ENCODE measurements at regions not wholly inside any gene's neighbourhood (a gene's known extent, or its start where the extent isn't known, plus 50 kb on each side); places are given as distances from the start of the nearest gene placed in this dataset.

DNA sequence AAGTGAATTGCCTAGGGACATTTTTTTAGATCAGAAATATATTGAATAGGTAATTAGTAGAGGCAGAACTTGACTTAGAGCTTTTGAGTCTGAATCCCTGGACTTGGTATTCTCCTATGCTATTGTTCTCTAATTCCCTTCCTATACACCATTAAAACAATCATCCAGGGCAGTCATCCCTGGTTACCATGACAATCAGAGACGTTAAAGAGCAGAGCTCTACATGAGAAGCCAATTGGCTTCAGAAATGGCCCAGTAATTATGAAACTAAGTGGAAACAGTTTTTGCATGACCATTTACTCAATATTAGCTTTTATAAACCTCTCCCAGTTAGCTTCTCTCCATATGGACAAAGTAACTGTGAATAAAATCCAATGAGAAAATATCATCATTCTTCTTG lies 182.1 kb upstream of the TP63 start:
- no peak for DNase-seq
- CTCF ChIA-PET (ENCODE audit: partially characterized antibody), result no interaction called here
- H3K27ac Mint-ChIP-seq, result no peak overlapping the region

DNA sequence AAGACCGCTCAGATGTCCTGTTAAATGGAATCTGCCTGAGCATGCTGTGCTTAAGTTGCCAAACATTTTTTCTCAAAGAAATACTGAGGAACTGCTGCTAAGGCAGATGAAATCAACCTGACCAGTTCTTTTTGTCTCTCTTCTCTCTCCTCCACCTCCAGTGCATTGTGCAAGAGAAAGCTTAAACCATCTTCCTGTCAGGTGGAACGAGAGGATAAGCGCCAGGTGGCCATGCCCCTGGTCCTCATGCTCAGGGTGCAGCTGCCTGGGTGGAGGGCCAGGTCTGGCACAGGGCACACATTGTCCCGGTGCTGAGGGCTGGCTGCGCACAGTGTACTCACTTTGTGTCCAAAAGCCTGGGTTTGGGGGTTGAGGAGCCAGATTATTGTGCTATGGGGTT lies 176.2 kb upstream of the TP63 start:
- intact Hi-C loops (cut with micrococcal nuclease), result no loop called here
- CTCF ChIA-PET (ENCODE audit: partially characterized antibody), result no interaction called here
- Histone ChIP-seq H3K27ac (ENCODE audit: low read depth, low read length) (no peak overlapping the region), H3K9me3 (ENCODE audit: control insufficient read depth in 1 of 2, low read length in 2 of 2) (no peaks in the 10 kb centered on the region), H3K36me3 (ENCODE audit: insufficient read depth, low read length) (no peaks in the 10 kb centered on the region), H3K4me1 (ENCODE audit: insufficient read depth, low read length) (no peaks in the 10 kb centered on the region), H3K4me3 (ENCODE audit: low read length in 2 of 2) (no peak overlapping the region), H3K27me3 (ENCODE audit: insufficient read depth, low read length) (no peaks in the 10 kb centered on the region)
- H3K4me1 Mint-ChIP-seq, result peaks cover 0 to 4% (median 0%) of the 10 kb centered on the region in 4 donors
- H3K9me3 Mint-ChIP-seq, result peaks cover 0 to 12% (median 0%) of the 10 kb centered on the region in 8 donors
- DNase-seq, result no peak
- no peak overlapping the region for H3K4me3 Mint-ChIP-seq
- POLR2A ChIA-PET (ENCODE audit: partially characterized antibody), result no interaction called here
- no peaks in the 10 kb centered on the region for H3K36me3 Mint-ChIP-seq
- no peaks in the 10 kb centered on the region for H3K27me3 Mint-ChIP-seq
- no peak overlapping the region for H3K27ac Mint-ChIP-seq

More for the DNA sequence above, 182.1 kb upstream of the TP63 start:
- H3K36me3 Mint-ChIP-seq, result no peaks in the 10 kb centered on the region
- POLR2A ChIA-PET (ENCODE audit: partially characterized antibody), result no interaction called here
- H3K4me1 ChIP-seq (ENCODE audit: insufficient read depth, low read length), result no peaks in the 10 kb centered on the region
- H3K4me3 Mint-ChIP-seq, result no peak overlapping the region
- H3K4me1 Mint-ChIP-seq, result peaks cover 0 to 4% (median 0%) of the 10 kb centered on the region in 4 donors
- peaks cover 0 to 5% (median under 1%) of the 10 kb centered on the region in 8 donors for H3K9me3 Mint-ChIP-seq
- H3K9me3 ChIP-seq (ENCODE audit: control insufficient read depth in 1 of 2, low read length in 2 of 2), result no peaks in the 10 kb centered on the region
- no peaks in the 10 kb centered on the region for H3K36me3 ChIP-seq (ENCODE audit: insufficient read depth, low read length)
- intact Hi-C loops (cut with micrococcal nuclease), result no loop called here
- H3K27ac ChIP-seq (ENCODE audit: low read depth, low read length), result no peak overlapping the region
- H3K27me3 ChIP-seq (ENCODE audit: insufficient read depth, low read length), result no peaks in the 10 kb centered on the region
- no peaks in the 10 kb centered on the region for H3K27me3 Mint-ChIP-seq
- H3K4me3 ChIP-seq (ENCODE audit: low read length in 2 of 2), result no peak overlapping the region

DNA sequence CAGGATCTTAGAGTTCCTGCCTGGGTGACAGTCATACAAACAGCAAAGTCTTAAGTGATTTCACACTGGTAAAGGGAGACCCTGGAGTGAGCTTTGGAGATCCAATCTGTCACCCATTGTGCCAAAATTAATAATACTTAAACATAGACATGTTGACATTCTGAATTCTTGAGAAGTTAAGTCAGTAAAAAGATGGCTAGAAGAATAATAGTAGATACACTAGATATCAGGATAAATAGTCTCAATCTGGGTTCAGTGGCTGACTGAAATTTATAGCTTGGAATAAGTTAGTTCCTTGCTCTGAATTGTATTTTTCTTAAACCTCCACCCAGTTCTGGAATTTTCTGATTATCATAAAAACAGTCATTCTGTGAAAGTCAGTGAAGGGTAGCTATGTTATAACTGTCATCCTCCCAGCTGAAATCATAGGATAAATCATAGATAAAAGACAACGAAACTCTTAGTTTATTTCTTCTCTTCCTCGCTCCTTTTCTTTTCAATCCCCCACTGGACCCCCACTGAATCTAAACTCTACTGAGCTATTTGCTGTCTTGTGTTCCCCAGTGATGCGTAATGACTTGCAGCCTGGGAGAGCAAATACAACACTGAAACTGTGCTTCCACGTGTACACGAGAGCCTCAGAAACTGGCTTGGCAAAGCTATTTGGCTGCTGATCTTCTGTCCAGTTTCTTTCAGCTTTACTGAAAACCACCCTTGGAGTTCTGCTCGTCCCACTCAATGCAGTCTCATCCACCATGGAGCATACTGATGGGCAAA lies 175.4 kb upstream of the TP63 start:
- H3K4me3 ChIP-seq (ENCODE audit: low read length in 2 of 2), result no peak overlapping the region
- Mint-ChIP-seq H3K36me3 (no peaks in the 10 kb centered on the region), H3K9me3 (peaks cover 0 to 12% (median 0%) of the 10 kb centered on the region in 8 donors), H3K4me3 (no peak overlapping the region), H3K27ac (no peak overlapping the region), H3K4me1 (peaks cover 0 to 4% (median 0%) of the 10 kb centered on the region in 4 donors), H3K27me3 (no peaks in the 10 kb centered on the region)
- CTCF ChIA-PET (ENCODE audit: partially characterized antibody), result no interaction called here
- DNase-seq, result no peak
- POLR2A ChIA-PET (ENCODE audit: partially characterized antibody), result no interaction called here
- H3K36me3 ChIP-seq (ENCODE audit: insufficient read depth, low read length), result no peaks in the 10 kb centered on the region
- H3K9me3 ChIP-seq (ENCODE audit: control insufficient read depth in 1 of 2, low read length in 2 of 2), result no peaks in the 10 kb centered on the region
- no peak overlapping the region for H3K27ac ChIP-seq (ENCODE audit: low read depth, low read length)
- no peaks in the 10 kb centered on the region for H3K4me1 ChIP-seq (ENCODE audit: insufficient read depth, low read length)
- no peaks in the 10 kb centered on the region for H3K27me3 ChIP-seq (ENCODE audit: insufficient read depth, low read length)
- intact Hi-C loops (cut with micrococcal nuclease), result no loop called here

DNA sequence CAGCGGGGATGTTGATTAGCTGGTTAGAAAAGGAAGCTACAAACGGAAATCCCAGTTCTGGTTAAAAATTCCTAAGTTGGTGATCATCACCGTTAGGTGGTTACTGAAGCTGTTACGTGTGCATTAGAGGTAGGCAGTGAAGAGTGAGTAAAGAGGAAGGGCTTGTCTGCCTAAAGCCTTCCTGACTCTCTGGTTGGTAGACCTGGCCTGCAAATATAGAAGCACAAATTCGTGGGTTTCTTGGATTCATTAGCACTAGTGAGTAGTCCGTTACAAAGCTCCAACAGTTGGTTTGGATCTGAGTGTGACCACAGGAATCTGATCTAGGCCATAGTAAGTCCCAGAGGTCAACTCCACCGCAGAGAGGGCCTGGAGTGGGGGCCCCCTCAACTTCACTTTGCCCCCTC lies 174.0 kb upstream of the TP63 start:
- Histone ChIP-seq H3K27me3 (ENCODE audit: insufficient read depth, low read length) (no peaks in the 10 kb centered on the region), H3K9me3 (ENCODE audit: control insufficient read depth in 1 of 2, low read length in 2 of 2) (no peaks in the 10 kb centered on the region), H3K27ac (ENCODE audit: low read depth, low read length) (no peak overlapping the region), H3K36me3 (ENCODE audit: insufficient read depth, low read length) (no peaks in the 10 kb centered on the region), H3K4me3 (ENCODE audit: low read length in 2 of 2) (no peak overlapping the region), H3K4me1 (ENCODE audit: insufficient read depth, low read length) (no peaks in the 10 kb centered on the region)
- Mint-ChIP-seq H3K4me1 (peaks cover 0 to 4% (median 0%) of the 10 kb centered on the region in 4 donors), H3K27me3 (no peaks in the 10 kb centered on the region), H3K9me3 (peaks cover 0 to 12% (median 0%) of the 10 kb centered on the region in 8 donors), H3K36me3 (no peaks in the 10 kb centered on the region), H3K4me3 (no peak overlapping the region), H3K27ac (no peak overlapping the region)
- intact Hi-C loops (cut with micrococcal nuclease), result no loop called here
- ChIA-PET CTCF (ENCODE audit: partially characterized antibody) (interaction anchor here (0.6 kb wide), 1 partner anchor 503 kb away, joined by 4 read pairs; no protein-coding TSS in a partner anchor), POLR2A (ENCODE audit: partially characterized antibody) (no interaction called here)
- no peak for DNase-seq

DNA sequence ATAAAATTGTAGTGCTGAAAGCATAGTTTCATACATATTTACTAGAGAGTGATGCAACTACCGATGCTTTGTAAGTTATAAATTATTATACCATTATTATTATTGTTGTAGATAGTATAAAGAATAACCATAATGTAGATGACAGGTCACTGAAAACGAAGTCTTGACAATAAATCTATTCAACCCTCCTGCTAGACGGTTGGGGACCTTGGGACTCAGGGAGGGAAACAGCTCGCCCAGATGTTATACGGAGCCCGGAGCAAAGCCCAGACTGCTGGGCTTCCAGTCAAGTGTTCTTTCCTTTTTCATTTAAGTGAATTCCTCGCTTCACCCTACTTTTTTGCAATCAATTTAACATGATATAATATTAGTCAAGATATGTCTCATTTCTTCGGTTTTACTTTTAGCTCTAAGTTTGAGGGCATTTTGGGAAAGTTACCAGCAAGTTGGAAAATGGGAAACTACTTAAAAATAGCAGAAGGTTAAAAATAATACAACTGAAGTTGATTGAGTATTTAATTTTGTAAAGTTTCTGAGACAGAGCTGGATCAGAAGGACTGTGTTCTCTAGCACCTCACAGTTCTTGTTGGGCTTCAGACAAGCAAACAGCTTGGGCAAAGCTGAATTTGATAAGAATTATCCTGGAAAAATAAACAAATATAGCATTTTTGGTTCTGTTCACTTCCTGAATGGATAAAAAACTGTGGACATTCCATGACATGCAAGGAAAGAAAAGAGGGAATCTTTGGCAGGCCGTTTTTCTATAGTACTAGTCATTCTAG lies 173.4 kb upstream of the TP63 start:
- no peaks in the 10 kb centered on the region for H3K36me3 ChIP-seq (ENCODE audit: insufficient read depth, low read length)
- Mint-ChIP-seq H3K36me3 (no peaks in the 10 kb centered on the region), H3K4me3 (no peak overlapping the region), H3K27ac (no peak overlapping the region), H3K9me3 (peaks cover 0 to 12% (median 0%) of the 10 kb centered on the region in 8 donors), H3K4me1 (peaks cover 0 to 4% (median 0%) of the 10 kb centered on the region in 4 donors), H3K27me3 (no peaks in the 10 kb centered on the region)
- H3K9me3 ChIP-seq (ENCODE audit: control insufficient read depth in 1 of 2, low read length in 2 of 2), result no peaks in the 10 kb centered on the region
- no peak for DNase-seq
- intact Hi-C loops (cut with micrococcal nuclease), result no loop called here
- POLR2A ChIA-PET (ENCODE audit: partially characterized antibody), result no interaction called here
- H3K27ac ChIP-seq (ENCODE audit: low read depth, low read length), result no peak overlapping the region
- H3K4me1 ChIP-seq (ENCODE audit: insufficient read depth, low read length), result no peaks in the 10 kb centered on the region
- H3K4me3 ChIP-seq (ENCODE audit: low read length in 2 of 2), result no peak overlapping the region
- CTCF ChIA-PET (ENCODE audit: partially characterized antibody), result interaction anchor here (0.6 kb wide), 1 partner anchor 504 kb away, joined by 4 read pairs; no protein-coding TSS in a partner anchor
- H3K27me3 ChIP-seq (ENCODE audit: insufficient read depth, low read length), result no peaks in the 10 kb centered on the region

DNA sequence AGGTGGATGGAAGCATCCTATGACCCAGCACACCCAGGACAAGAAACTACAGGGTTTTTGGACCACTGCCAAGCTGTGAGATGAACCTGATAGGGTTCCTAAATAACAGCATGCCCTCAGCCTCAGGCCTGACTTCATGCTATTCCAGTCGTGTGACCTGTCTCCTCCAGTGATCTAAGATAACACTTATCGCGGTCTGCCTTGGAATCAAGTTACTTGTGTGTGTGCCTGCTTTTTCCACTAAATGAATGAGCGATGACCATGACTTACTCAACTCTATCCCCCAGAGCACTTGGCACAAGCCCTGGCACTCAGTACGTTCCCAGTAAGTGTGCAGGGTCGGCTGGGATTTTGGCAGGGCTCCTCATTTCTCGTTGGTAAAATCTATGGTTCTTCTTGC lies 172.7 kb upstream of the TP63 start:
- Histone ChIP-seq H3K9me3 (ENCODE audit: control insufficient read depth in 1 of 2, low read length in 2 of 2) (no peaks in the 10 kb centered on the region), H3K4me3 (ENCODE audit: low read length in 2 of 2) (no peak overlapping the region), H3K27me3 (ENCODE audit: insufficient read depth, low read length) (no peaks in the 10 kb centered on the region), H3K4me1 (ENCODE audit: insufficient read depth, low read length) (no peaks in the 10 kb centered on the region), H3K36me3 (ENCODE audit: insufficient read depth, low read length) (no peaks in the 10 kb centered on the region), H3K27ac (ENCODE audit: low read depth, low read length) (no peak overlapping the region)
- H3K4me3 Mint-ChIP-seq, result no peak overlapping the region
- intact Hi-C loops (cut with micrococcal nuclease), result no loop called here
- DNase-seq, result no peak
- no peak overlapping the region for H3K27ac Mint-ChIP-seq
- POLR2A ChIA-PET (ENCODE audit: partially characterized antibody), result no interaction called here
- H3K4me1 Mint-ChIP-seq, result peaks cover 0 to 4% (median 0%) of the 10 kb centered on the region in 4 donors
- no peaks in the 10 kb centered on the region for H3K27me3 Mint-ChIP-seq
- H3K9me3 Mint-ChIP-seq, result peaks cover 0 to 12% (median 0%) of the 10 kb centered on the region in 8 donors
- CTCF ChIA-PET (ENCODE audit: partially characterized antibody), result no interaction called here
- no peaks in the 10 kb centered on the region for H3K36me3 Mint-ChIP-seq

DNA sequence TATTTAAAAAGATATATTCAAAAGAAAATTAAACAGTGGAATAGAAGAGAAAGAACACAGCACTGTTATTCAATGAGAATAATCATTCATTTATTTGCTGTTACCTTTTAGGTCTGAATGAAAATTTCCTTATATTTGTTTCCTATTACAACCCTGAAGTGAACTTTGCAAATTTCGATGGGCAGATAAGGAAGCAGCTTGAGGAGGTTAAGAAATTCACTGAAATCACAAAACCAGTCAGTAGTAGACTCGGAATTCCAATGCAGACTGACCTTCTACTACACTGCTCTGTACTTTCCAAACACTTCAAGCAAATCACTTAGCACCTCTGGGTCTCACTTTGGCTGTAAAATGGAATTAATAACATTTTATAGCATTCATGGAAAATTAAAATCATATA lies 172.0 kb upstream of the TP63 start:
- no peaks in the 10 kb centered on the region for H3K36me3 ChIP-seq (ENCODE audit: insufficient read depth, low read length)
- H3K27ac ChIP-seq (ENCODE audit: low read depth, low read length), result no peak overlapping the region
- intact Hi-C loops (cut with micrococcal nuclease), result no loop called here
- peaks cover 0 to 12% (median 0%) of the 10 kb centered on the region in 8 donors for H3K9me3 Mint-ChIP-seq
- H3K4me3 ChIP-seq (ENCODE audit: low read length in 2 of 2), result no peak overlapping the region
- no peak overlapping the region for H3K4me3 Mint-ChIP-seq
- ChIA-PET POLR2A (ENCODE audit: partially characterized antibody) (no interaction called here), CTCF (ENCODE audit: partially characterized antibody) (no interaction called here)
- H3K9me3 ChIP-seq (ENCODE audit: control insufficient read depth in 1 of 2, low read length in 2 of 2), result no peaks in the 10 kb centered on the region
- H3K36me3 Mint-ChIP-seq, result no peaks in the 10 kb centered on the region
- no peak for DNase-seq
- no peaks in the 10 kb centered on the region for H3K27me3 ChIP-seq (ENCODE audit: insufficient read depth, low read length)
- no peaks in the 10 kb centered on the region for H3K27me3 Mint-ChIP-seq
- H3K27ac Mint-ChIP-seq, result no peak overlapping the region
- H3K4me1 Mint-ChIP-seq, result peaks cover 0 to 1% (median 0%) of the 10 kb centered on the region in 4 donors
- H3K4me1 ChIP-seq (ENCODE audit: insufficient read depth, low read length), result no peaks in the 10 kb centered on the region
